ENCODE measurements at regions not wholly inside any gene's neighbourhood (a gene's known extent, or its start where the extent isn't known, plus 50 kb on each side); places are given as distances from the start of the nearest gene placed in this dataset.
"Not testable (repeated sequence)": the region's sequence is repeated elsewhere in the genome, so short reads cannot be mapped to it uniquely, and the experiment has no call there.

DNA sequence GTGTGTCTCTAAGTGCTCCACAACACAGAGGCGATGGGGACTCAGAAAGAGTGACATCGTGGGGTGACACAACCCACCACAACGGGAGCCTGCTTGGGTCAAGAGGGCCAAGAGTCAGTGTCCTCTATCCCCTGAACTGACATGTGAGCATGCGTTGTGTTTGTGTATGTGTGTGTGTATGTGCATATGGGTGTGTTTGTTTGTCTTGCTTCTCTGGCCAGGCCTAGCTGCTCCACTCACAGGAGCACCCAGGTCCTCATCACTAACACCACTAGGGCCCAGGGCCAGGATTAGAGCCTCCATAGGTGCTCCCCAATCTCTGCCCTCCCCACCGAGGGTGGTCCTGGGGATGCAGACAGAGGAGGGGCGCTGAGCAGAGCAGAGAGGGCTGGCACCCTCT lies 115.0 kb upstream of the CTSV start:
- Mint-ChIP-seq H3K4me1 (ENCODE audit: low read depth) (peaks cover 1% of the 10 kb centered on the region), H3K9me3 (no peaks in the 10 kb centered on the region), H3K4me3 (no peak overlapping the region), H3K27me3 (ENCODE audit: low read depth) (no peaks in the 10 kb centered on the region), H3K36me3 (ENCODE audit: low read depth) (no peaks in the 10 kb centered on the region), H3K27ac (no peak overlapping the region)
- DNase-seq (ENCODE audit: low spot score) = no peak

DNA sequence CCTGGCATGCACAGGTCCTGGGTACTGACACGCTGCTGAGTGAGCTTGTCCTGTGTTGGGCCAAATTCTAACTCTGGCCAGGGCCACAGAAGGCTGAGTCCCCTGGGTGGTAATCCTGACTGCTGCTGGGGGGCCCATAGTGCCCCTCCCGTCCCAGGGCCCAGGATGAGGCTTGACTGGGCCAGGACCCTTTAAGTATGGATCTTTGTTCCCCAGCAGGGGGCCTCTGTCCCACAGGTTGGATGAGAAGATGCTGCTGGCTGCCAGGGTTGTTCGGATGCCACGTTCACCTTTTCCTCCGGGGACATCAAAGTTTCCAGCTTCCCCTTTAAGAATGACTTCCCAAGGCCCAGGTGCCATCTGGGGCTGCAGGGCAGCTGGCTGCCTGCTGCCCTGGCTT lies 114.2 kb upstream of the CTSV start:
- not testable (repeated sequence) for H3K9me3 Mint-ChIP-seq; H3K4me3 Mint-ChIP-seq; H3K36me3 Mint-ChIP-seq (ENCODE audit: low read depth); DNase-seq (ENCODE audit: low spot score); H3K27me3 Mint-ChIP-seq (ENCODE audit: low read depth); H3K27ac Mint-ChIP-seq; H3K4me1 Mint-ChIP-seq (ENCODE audit: low read depth)

DNA sequence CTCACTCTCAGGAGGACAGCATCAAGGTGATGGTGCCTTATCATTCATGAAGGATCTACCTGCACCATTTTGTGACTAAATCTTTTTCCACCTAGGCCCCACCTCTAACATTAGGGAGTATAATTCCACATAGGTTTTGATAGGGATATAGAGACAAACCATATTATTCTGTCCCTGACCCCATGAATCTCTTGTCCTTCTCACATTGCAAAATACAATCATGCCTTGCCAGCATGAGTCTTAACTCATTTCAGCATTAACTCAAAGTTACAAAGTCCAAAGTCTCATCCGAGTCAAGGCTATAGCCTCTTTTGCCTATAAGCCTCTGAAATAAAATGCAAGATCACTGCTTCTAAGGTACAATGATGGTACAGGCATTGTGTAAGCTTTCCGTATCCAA lies 111.5 kb upstream of the CTSV start:
- DNase-seq (ENCODE audit: low spot score); H3K4me3 Mint-ChIP-seq; H3K27me3 Mint-ChIP-seq (ENCODE audit: low read depth); H3K36me3 Mint-ChIP-seq (ENCODE audit: low read depth); H3K4me1 Mint-ChIP-seq (ENCODE audit: low read depth); H3K27ac Mint-ChIP-seq; H3K9me3 Mint-ChIP-seq: not testable (repeated sequence)

DNA sequence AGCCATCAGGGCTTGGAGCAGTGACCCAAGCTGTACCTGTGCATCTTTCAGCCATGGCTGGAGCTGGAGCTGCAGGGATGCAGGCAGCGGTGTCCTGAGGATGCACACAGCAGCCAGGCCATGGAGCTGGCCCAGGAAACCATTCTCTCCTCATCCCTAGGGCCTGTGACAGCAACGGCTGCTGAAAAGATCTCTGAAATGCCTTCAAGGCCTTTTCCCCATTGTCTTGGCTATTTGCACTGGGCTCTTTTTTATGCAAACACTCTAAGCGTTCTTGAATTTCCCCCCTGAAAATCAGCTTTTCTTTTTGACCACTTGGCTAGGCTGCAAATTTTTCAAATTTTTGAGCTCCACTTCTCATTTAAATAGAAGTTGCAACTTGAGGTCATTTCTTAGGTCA lies 109.5 kb upstream of the CTSV start:
- H3K27me3 Mint-ChIP-seq (ENCODE audit: low read depth); H3K4me1 Mint-ChIP-seq (ENCODE audit: low read depth); H3K4me3 Mint-ChIP-seq; H3K27ac Mint-ChIP-seq; DNase-seq (ENCODE audit: low spot score); H3K9me3 Mint-ChIP-seq; H3K36me3 Mint-ChIP-seq (ENCODE audit: low read depth): not testable (repeated sequence)

DNA sequence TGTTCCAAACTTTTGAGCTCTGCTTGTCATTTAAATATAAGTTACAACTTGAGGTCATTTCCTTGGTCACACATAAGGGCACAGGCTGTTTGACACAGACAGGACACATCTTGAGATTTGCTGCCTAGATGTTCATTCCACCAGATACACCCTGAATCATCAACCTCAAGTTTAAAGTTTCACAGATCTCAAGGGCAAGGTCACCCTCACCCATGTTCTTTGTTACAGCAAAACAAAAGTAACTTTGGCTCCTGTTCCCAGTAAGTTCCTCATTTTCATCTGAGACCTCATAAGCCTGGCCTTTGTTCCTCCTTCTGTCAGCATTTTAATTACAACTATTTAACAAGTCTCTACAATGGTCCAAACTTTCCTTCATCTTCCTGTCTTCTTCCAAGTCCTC lies 106.7 kb upstream of the CTSV start:
- not testable (repeated sequence) for H3K27ac Mint-ChIP-seq; H3K4me3 Mint-ChIP-seq; H3K9me3 Mint-ChIP-seq; H3K36me3 Mint-ChIP-seq (ENCODE audit: low read depth); H3K4me1 Mint-ChIP-seq (ENCODE audit: low read depth); H3K27me3 Mint-ChIP-seq (ENCODE audit: low read depth); DNase-seq (ENCODE audit: low spot score)

DNA sequence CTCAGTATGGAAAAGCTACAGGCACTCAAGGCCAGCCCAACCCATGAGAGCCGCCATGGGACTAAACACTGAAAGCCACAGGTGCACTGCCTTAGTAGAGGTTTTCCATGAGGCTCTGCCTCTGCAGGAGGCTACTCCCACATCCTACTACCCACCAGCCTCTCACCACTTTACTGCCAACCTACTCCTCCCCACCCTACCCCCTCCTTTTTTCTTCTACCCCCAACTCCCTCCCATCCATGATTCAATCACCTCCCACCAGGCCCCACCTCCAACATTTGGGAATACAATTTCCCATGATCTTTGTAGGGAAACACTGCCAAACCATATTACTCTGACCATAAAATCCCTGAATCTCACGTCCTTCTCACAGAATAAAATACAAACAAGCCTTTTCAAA lies 101.6 kb upstream of the CTSV start:
- Mint-ChIP-seq H3K9me3 (no peaks in the 10 kb centered on the region), H3K36me3 (ENCODE audit: low read depth) (no peaks in the 10 kb centered on the region), H3K4me3 (no peak overlapping the region), H3K27ac (no peak overlapping the region), H3K4me1 (ENCODE audit: low read depth) (no peaks in the 10 kb centered on the region), H3K27me3 (ENCODE audit: low read depth) (peaks cover 3% of the 10 kb centered on the region)
- DNase-seq (ENCODE audit: low spot score) = no peak

DNA sequence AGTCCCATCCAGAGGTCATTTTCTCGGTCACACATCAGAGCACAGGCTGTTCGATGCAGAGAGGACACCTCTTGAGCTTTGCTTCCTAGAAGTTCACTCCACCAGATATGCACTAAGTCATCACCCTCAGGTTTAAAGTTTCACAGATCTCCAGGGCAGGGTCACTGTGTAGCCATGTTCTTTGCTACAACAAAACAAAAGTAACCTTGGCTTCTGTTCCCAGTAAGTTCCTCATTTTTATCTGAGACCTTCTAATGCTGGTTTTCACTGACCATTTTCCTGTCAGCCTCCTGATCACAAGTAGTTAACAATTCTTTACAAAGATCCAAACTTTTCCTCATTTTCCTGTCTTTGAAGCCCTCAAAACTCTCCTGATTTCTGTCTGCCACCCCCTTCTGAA lies 97.5 kb upstream of the CTSV start:
- H3K4me1 Mint-ChIP-seq (ENCODE audit: low read depth) = peaks cover 2% of the 10 kb centered on the region
- no peak overlapping the region for H3K4me3 Mint-ChIP-seq
- no peaks in the 10 kb centered on the region for H3K36me3 Mint-ChIP-seq (ENCODE audit: low read depth)
- no peak overlapping the region for H3K27ac Mint-ChIP-seq
- no peak for DNase-seq (ENCODE audit: low spot score)
- H3K9me3 Mint-ChIP-seq = no peaks in the 10 kb centered on the region
- no peaks in the 10 kb centered on the region for H3K27me3 Mint-ChIP-seq (ENCODE audit: low read depth)

DNA sequence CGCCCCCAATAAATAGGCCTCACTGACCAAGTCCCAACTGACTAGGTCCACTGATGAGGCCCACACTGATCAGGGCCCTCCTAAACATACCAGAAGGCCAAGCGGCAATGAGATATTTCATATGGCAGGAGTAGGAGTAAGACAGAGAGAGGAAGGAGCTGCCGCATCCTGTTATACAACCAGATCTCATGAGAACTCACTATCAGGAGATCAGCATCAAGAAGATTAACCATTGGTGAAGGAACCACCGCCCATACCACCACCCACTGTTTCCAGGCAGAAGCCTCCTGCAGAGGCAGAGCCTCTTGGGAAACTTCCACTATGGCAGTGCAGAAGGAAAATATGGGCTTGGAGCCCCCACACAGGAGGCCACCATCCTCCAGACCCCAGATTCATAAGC lies 95.0 kb upstream of the CTSV start:
- not testable (repeated sequence) for DNase-seq (ENCODE audit: low spot score); H3K4me3 Mint-ChIP-seq; H3K4me1 Mint-ChIP-seq (ENCODE audit: low read depth); H3K27ac Mint-ChIP-seq; H3K9me3 Mint-ChIP-seq; H3K36me3 Mint-ChIP-seq (ENCODE audit: low read depth); H3K27me3 Mint-ChIP-seq (ENCODE audit: low read depth)

DNA sequence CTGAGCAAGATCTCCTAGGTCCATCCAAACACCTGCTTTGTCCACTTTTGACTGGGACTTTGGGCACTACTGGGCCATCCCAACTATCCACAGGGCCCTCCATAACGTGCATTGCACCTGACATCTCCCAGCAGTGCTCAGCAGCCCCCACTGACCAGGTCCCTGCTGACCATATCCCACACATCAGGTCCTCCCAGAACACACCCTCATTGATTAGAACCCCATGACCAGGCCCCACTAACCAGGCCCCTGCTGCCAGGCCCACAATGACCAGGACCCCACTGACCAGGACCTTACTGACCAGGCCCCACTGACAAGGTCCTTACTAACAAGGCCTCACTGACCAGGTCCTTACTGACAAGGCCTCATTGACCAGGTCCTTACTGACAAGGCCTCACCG lies 93.9 kb upstream of the CTSV start:
- Mint-ChIP-seq H3K36me3 (ENCODE audit: low read depth) (no peaks in the 10 kb centered on the region), H3K27me3 (ENCODE audit: low read depth) (no peaks in the 10 kb centered on the region), H3K9me3 (no peaks in the 10 kb centered on the region), H3K27ac (no peak overlapping the region), H3K4me1 (ENCODE audit: low read depth) (peaks cover 2% of the 10 kb centered on the region), H3K4me3 (no peak overlapping the region)
- DNase-seq (ENCODE audit: low spot score) = no peak

DNA sequence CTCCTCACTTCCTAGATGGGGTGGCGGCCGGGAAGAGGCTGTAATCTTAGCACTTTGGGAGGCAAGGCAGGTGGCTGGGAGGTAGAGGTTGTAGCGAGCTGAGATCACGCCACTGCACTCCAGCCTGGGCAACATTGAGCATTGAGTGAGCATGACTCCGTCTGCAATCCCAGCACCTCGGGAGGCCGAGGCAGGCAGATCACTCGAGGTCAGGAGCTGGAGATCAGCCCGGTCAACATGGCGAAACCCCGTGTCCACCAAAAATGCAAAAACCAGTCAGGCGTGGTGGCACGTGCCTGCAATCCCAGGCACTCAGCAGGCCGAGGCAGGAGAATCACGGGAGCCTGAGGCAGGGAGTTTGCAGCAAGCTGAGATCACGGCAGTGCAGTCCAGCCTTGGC lies 91.9 kb upstream of the CTSV start:
- not testable (repeated sequence) for H3K27ac Mint-ChIP-seq; H3K4me1 Mint-ChIP-seq (ENCODE audit: low read depth); H3K27me3 Mint-ChIP-seq (ENCODE audit: low read depth); H3K9me3 Mint-ChIP-seq; DNase-seq (ENCODE audit: low spot score); H3K4me3 Mint-ChIP-seq; H3K36me3 Mint-ChIP-seq (ENCODE audit: low read depth)

DNA sequence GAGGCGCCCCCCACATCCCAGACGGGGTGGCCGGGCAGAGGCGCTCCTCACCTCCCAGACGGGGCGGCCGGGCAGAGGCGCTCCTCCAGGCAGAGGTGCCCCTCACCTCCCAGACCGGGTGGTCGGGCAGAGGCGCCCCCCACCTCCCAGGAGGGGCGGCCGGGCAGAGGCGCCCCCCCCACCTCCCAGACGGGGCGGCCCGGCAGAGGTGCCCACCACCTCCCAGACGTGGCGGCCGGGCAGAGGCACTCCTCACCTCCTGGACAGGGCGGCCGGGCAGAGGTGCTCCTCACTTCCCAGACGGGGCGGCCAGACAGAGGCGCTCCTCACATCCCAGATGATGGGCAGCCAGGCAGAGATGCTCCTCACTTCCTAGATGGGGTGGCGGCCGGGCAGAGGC lies 91.4 kb upstream of the CTSV start:
- H3K27me3 Mint-ChIP-seq (ENCODE audit: low read depth); H3K4me3 Mint-ChIP-seq; H3K27ac Mint-ChIP-seq; H3K9me3 Mint-ChIP-seq; H3K4me1 Mint-ChIP-seq (ENCODE audit: low read depth); H3K36me3 Mint-ChIP-seq (ENCODE audit: low read depth); DNase-seq (ENCODE audit: low spot score): not testable (repeated sequence)

DNA sequence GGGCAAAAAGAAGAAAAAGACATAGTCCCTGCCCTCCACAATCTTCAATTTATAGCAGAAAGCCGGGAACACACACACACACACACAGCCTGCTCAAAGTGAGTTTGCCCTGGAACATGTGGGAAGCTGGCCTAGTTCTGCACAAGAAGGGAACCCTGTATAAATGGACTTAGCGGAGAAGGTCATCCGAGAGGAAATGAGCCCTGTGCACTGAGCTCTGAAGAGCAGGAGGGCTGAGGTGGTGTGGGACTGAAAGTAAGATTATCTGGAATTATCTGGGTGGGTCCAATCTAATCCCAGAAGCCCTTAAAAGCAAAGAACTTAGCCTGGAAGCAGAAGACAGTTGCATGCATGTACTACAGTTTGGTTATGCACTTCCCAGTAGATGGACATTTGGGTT lies 90.0 kb upstream of the CTSV start:
- DNase-seq (ENCODE audit: low spot score) = no peak
- no peaks in the 10 kb centered on the region for H3K9me3 Mint-ChIP-seq
- peaks cover 15% of the 10 kb centered on the region for H3K27me3 Mint-ChIP-seq (ENCODE audit: low read depth)
- no peaks in the 10 kb centered on the region for H3K36me3 Mint-ChIP-seq (ENCODE audit: low read depth)
- peaks cover 2% of the 10 kb centered on the region for H3K4me1 Mint-ChIP-seq (ENCODE audit: low read depth)
- no peak overlapping the region for H3K4me3 Mint-ChIP-seq
- H3K27ac Mint-ChIP-seq = no peak overlapping the region

DNA sequence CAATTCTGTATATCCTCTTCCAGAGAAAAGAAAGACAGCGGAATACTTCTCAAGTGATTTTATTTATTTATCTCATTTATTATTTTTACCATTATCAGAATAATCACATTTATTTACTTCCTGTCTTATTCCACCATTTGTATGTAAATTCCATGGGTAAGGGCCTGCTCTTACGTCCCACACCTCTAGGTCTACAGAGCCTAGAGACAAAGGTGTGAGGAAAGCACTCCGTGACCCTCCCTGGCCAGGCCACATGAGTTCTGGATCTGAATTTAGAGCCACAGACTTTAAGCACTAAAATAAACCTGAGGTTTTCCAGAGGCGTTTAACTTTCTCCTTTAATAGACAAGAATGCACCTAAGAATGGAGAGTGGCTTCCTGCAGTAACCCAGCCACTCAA lies 85.3 kb upstream of the CTSV start:
- Mint-ChIP-seq H3K4me3 (no peak overlapping the region), H3K9me3 (no peaks in the 10 kb centered on the region), H3K36me3 (ENCODE audit: low read depth) (no peaks in the 10 kb centered on the region), H3K27me3 (ENCODE audit: low read depth) (peaks cover 15% of the 10 kb centered on the region), H3K4me1 (ENCODE audit: low read depth) (no peaks in the 10 kb centered on the region), H3K27ac (no peak overlapping the region)
- DNase-seq (ENCODE audit: low spot score) = no peak

DNA sequence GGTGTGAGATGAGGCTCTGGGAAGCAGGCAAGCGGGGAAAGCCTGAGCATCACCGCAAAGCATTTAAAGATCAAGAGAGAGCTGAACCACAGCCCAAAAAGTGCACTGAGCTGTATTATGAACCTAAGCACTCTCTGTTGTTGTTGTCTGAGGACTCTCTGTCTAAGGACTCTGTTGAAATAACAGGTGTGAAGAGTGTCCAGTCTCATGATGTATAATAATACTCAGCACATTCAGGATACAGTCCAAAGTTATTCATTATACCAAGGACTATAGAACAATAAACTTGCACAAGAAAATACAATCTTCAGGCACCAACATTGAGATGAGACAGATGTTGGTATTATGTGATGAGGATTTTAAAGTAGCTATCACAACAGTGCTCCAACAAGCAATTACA lies 71.8 kb upstream of the CTSV start:
- H3K9me3 Mint-ChIP-seq = no peaks in the 10 kb centered on the region
- H3K27ac Mint-ChIP-seq = no peak overlapping the region
- no peaks in the 10 kb centered on the region for H3K4me1 Mint-ChIP-seq (ENCODE audit: low read depth)

DNA sequence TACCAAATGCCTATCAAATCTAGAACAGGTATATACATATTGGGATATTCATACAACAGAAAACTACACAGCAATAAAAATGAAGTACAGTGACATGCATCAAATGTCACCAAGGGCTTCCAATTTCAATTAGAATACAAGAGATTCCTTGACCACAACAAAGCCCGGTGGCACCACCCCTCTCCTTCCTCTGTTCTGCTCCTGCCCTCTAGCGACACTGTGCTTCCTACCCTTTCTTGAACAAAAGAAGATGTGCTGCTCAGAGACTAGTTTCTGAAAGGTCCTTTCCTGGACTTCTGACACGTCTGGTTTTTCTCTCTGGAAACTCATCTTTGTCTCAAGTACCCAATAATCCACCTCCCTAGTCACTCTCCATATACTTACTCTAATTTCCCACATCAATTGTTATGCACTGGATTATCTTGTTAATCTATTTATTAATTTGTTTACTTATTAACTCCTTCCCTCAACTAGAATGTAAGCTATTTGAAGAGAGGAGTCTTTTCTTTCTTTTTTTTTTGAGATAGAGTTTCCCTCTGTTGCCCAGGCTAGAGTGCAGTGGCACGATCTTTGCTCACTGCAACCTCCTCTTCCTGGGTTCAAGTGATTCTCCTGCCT lies 70.4 kb upstream of the CTSV start:
- Mint-ChIP-seq H3K9me3 (no peaks in the 10 kb centered on the region), H3K27ac (no peak overlapping the region), H3K4me1 (ENCODE audit: low read depth) (no peaks in the 10 kb centered on the region), H3K27me3 (ENCODE audit: low read depth) (peaks cover 9% of the 10 kb centered on the region), H3K36me3 (ENCODE audit: low read depth) (no peaks in the 10 kb centered on the region), H3K4me3 (no peak overlapping the region)
- peak; percentile 8 for DNase-seq (ENCODE audit: low spot score)

More for the DNA sequence above, 71.8 kb upstream of the CTSV start:
- H3K4me3 Mint-ChIP-seq = no peak overlapping the region
- DNase-seq (ENCODE audit: low spot score) = no peak
- H3K36me3 Mint-ChIP-seq (ENCODE audit: low read depth) = no peaks in the 10 kb centered on the region
- H3K27me3 Mint-ChIP-seq (ENCODE audit: low read depth) = peaks cover 13% of the 10 kb centered on the region
